ENCODE measurements at regions not wholly inside any gene's neighbourhood (a gene's known extent, or its start where the extent isn't known, plus 50 kb on each side); places are given as distances from the start of the nearest gene placed in this dataset.

- Histone ChIP-seq H3K9me3 (no peaks in the 10 kb centered on the region), H3K36me3 (no peaks in the 10 kb centered on the region), H3K27ac (no peak overlapping the region), H3K4me1 (peaks cover 6% of the 10 kb centered on the region), H3K4me3 (no peak overlapping the region), H3K27me3 (no peaks in the 10 kb centered on the region)
- DNase-seq (ENCODE audit: low spot score in 2 of 2), result no peak
- WGBS, result 90% methylated on average over 5 of the region's 5 CpGs
- TF ChIP-seq POLR2AphosphoS5 (IDR thresholded peaks at IDR 0.05), result no peak
Measured at GRCh38 chr7:106721816-106722785, 61.1 kb upstream of the CCDC71L start.

- DNase-seq (ENCODE audit: low spot score in 2 of 2), result no peak
- 30% methylated on average over 1 of the region's 1 CpG for WGBS
- H3K9me3 ChIP-seq, result no peaks in the 10 kb centered on the region
- TF ChIP-seq POLR2A (IDR thresholded peaks at IDR 0.05) (no peak), POLR2AphosphoS5 (IDR thresholded peaks at IDR 0.05) (no peak), CTCF (IDR thresholded peaks at IDR 0.05) (no peak), EP300 (IDR thresholded peaks at IDR 0.05) (no peak)
- no peaks in the 10 kb centered on the region for H3K36me3 ChIP-seq
- H3K4me3 ChIP-seq, result no peak overlapping the region
- no peaks in the 10 kb centered on the region for H3K27me3 ChIP-seq
- peaks cover 3% of the 10 kb centered on the region for H3K4me1 ChIP-seq
- no peak overlapping the region for H3K27ac ChIP-seq
Measured at GRCh38 chr7:106723398-106723797, 62.4 kb upstream of the CCDC71L start.

- WGBS, result 71% methylated on average over 2 of the region's 2 CpGs
- Histone ChIP-seq H3K36me3 (no peaks in the 10 kb centered on the region), H3K27me3 (no peaks in the 10 kb centered on the region), H3K27ac (no peak overlapping the region), H3K4me3 (no peak overlapping the region), H3K4me1 (peaks cover 8% of the 10 kb centered on the region), H3K9me3 (no peaks in the 10 kb centered on the region)
- DNase-seq (ENCODE audit: low spot score in 2 of 2), result no peak
- no peak for TF ChIP-seq POLR2A (IDR thresholded peaks at IDR 0.05)
- no peak for TF ChIP-seq POLR2AphosphoS5 (IDR thresholded peaks at IDR 0.05)
- no peak for TF ChIP-seq CTCF (IDR thresholded peaks at IDR 0.05)
- no peak for TF ChIP-seq EP300 (IDR thresholded peaks at IDR 0.05)
Measured at GRCh38 chr7:106729720-106730385, 68.9 kb upstream of the CCDC71L start.

GRCh38 chr7:106731187-106731586 is 70.2 kb upstream of the CCDC71L start:
- Histone ChIP-seq H3K4me1 (peaks cover 8% of the 10 kb centered on the region), H3K27ac (no peak overlapping the region)

More at GRCh38 chr7:106731187-106731586, 70.2 kb upstream of the CCDC71L start:
- TF ChIP-seq POLR2A (IDR thresholded peaks at IDR 0.05), result no peak
- TF ChIP-seq CTCF (IDR thresholded peaks at IDR 0.05), result no peak
- no peak for TF ChIP-seq EP300 (IDR thresholded peaks at IDR 0.05)
- TF ChIP-seq POLR2AphosphoS5 (IDR thresholded peaks at IDR 0.05), result no peak
- DNase-seq (ENCODE audit: low spot score in 2 of 2), result no peak
- Histone ChIP-seq H3K4me3 (no peak overlapping the region), H3K36me3 (no peaks in the 10 kb centered on the region), H3K9me3 (no peaks in the 10 kb centered on the region), H3K27me3 (no peaks in the 10 kb centered on the region)
- 36% methylated on average over 5 of the region's 5 CpGs for WGBS

Data from suprapubic skin (tissue), 4 donors.